CD4-positive, CD25-positive, alpha-beta regulatory T cell (primary cell): ENCODE measurements at regions not wholly inside any gene's neighbourhood (a gene's known extent, or its start where the extent isn't known, plus 50 kb on each side); places are given as distances from the start of the nearest gene placed in this dataset.

Experiments
- ATAC-seq, 2 donors: fragments of 150-1000 bp; cut with Tn5 transposase; one replicate each; pipeline ENCODE4 v1.10.0; 2021; ENCODE audit warnings: low read depth in 2 of 2, moderate number of reproducible peaks in 2 of 2, moderate library complexity in 1 of 2
- DNase-seq, 3 donors: peaks; one replicate each; pipeline versions ENCODE4 v3.0.0 to v3.0.0-alpha.2; 2012 to 2022; ENCODE audit warnings: mixed read lengths in 1 of 3
- H3K27ac ChIP-seq: one replicate; pipeline ENCODE4 v1.7.0; 2013; ENCODE audit warnings: mild to moderate bottlenecking, low read length; ENCODE audit not compliant: insufficient read depth, poor library complexity, severe bottlenecking
- H3K27me3 ChIP-seq: one replicate; pipeline ENCODE4 v1.7.0; 2013; ENCODE audit warnings: low read length; ENCODE audit not compliant: control insufficient read depth, insufficient read depth
- H3K36me3 ChIP-seq: one replicate; pipeline ENCODE4 v1.7.0; 2013; ENCODE audit warnings: mild to moderate bottlenecking, low read length, moderate library complexity; ENCODE audit not compliant: control insufficient read depth, insufficient read depth
- H3K4me1 ChIP-seq: 2 replicates; pipeline ENCODE4 v1.7.0; 2013; ENCODE audit warnings: mild to moderate bottlenecking, low read length; ENCODE audit not compliant: insufficient read depth, control insufficient read depth, poor library complexity, severe bottlenecking
- H3K4me3 ChIP-seq: one replicate; pipeline ENCODE4 v1.7.0; 2013; ENCODE audit warnings: low read depth, mild to moderate bottlenecking, low read length, moderate library complexity
- H3K9me3 ChIP-seq, 2 experiments: 1 replicate in 1 of 2; 2 replicates in 1 of 2; pipeline ENCODE4 v1.7.0; 2013; ENCODE audit warnings: low read length in 2 of 2, mild to moderate bottlenecking in 1 of 2, moderate library complexity in 1 of 2; ENCODE audit not compliant: control insufficient read depth in 2 of 2
- H3K27ac Mint-ChIP-seq, 3 donors: one replicate each; pipeline ENCODE4 v1.8.0; 2020 to 2022; ENCODE audit warnings: mild to moderate bottlenecking in 3 of 3, mixed read lengths in 3 of 3, moderate library complexity in 2 of 3
- H3K27me3 Mint-ChIP-seq: one replicate; pipeline ENCODE4 v1.8.0; 2022; ENCODE audit warnings: mild to moderate bottlenecking, mixed read lengths
- H3K36me3 Mint-ChIP-seq: one replicate; pipeline ENCODE4 v1.8.0; 2020; ENCODE audit warnings: mixed read lengths
- H3K4me1 Mint-ChIP-seq, 4 donors: one replicate each; pipeline ENCODE4 v1.8.0; 2020 to 2022; ENCODE audit warnings: mixed read lengths in 4 of 4, mild to moderate bottlenecking in 1 of 4
- H3K4me3 Mint-ChIP-seq, 4 donors: one replicate each; pipeline ENCODE4 v1.8.0; 2020 to 2022; ENCODE audit warnings: mild to moderate bottlenecking in 4 of 4, mixed read lengths in 4 of 4, moderate library complexity in 3 of 4
- H3K9me3 Mint-ChIP-seq, 7 donors: one replicate each; pipeline ENCODE4 v1.8.0; 2020 to 2022; ENCODE audit warnings: mixed read lengths in 7 of 7, mild to moderate bottlenecking in 3 of 7, moderate library complexity in 2 of 7

DNA sequence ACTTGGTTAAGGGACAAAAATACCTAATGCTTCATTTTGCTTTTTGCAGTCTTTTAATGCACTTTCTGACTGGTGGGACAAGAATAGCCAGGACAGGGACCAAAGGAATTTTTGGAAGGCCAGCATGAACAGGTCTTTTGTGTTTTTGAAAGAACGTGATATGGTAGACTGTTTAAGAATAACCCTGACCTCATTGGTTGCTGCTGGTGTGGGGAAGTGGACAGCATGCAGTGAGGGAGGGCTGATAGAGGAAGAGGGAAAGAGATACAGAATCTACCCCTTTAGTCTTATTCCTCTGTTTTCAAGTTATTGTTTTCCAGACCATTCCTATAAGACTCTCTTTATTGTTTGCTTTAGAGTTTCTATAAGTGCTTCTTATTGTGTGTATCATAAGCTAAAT lies 816.2 kb downstream of the CDH11 start:
- no peaks in the 10 kb centered on the region for H3K27me3 Mint-ChIP-seq
- H3K4me3 Mint-ChIP-seq = no peak overlapping the region

DNA sequence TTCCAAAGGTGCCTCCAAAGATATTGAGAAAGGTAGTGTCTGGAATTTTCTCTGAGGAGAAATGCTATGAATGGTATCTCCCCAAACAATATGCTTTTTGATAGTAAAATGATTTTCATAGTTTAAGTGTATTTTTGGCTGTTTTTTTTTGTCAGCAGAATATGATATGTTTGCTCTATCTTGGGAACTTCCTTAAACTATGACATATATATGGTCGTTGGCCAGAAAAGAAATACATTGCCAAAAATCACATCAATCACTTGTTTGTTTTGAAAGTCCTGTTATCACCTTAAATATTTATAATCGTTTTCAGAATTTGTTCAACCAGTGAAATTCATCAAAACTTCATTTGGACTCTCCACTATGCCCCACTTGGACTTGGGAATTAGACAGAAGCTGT lies 816.9 kb downstream of the CDH11 start:
- Histone ChIP-seq H3K4me3 (no peak overlapping the region), H3K36me3 (no peaks in the 10 kb centered on the region), H3K27me3 (no peaks in the 10 kb centered on the region), H3K27ac (no peak overlapping the region), H3K4me1 (no peaks in the 10 kb centered on the region), H3K9me3 (peaks cover 2 to 19% of the 10 kb centered on the region in 2 experiments)
- H3K4me3 Mint-ChIP-seq = no peak overlapping the region
- H3K36me3 Mint-ChIP-seq = no peaks in the 10 kb centered on the region
- H3K9me3 Mint-ChIP-seq = peaks cover 0 to 30% (median 10%) of the 10 kb centered on the region in 7 donors
- H3K27me3 Mint-ChIP-seq = no peaks in the 10 kb centered on the region
- DNase-seq = no peak
- no peak overlapping the region for H3K27ac Mint-ChIP-seq
- no peaks in the 10 kb centered on the region for H3K4me1 Mint-ChIP-seq
- no peak for ATAC-seq

More for the DNA sequence above, 816.2 kb downstream of the CDH11 start:
- Histone ChIP-seq H3K27me3 (no peaks in the 10 kb centered on the region), H3K27ac (no peak overlapping the region), H3K36me3 (no peaks in the 10 kb centered on the region), H3K4me1 (no peaks in the 10 kb centered on the region), H3K9me3 (peaks cover 2 to 19% of the 10 kb centered on the region in 2 experiments), H3K4me3 (no peak overlapping the region)
- no peak for DNase-seq
- no peak for ATAC-seq
- Mint-ChIP-seq H3K27ac (no peak overlapping the region), H3K36me3 (no peaks in the 10 kb centered on the region), H3K9me3 (peaks cover 0 to 32% (median 10%) of the 10 kb centered on the region in 7 donors), H3K4me1 (no peaks in the 10 kb centered on the region)

DNA sequence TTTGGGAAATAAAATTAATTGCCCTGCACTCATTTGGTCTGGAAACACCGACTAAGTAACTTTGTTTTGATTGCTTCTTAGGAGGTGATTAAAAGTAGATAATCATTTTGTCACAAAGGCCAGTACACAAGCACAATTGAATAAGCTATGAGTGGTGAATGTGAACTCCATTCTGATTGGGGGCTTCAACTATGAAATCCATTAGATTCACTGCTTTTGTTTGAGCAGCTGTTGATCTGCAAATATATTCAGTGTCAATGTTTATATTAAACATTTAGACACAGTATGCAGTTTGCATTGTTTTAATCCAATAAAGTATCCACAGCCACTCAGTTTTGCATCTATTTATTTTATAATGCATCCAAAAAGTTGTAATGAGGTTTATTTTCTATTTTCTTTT lies 817.5 kb downstream of the CDH11 start:
- DNase-seq (no peak), ATAC-seq (no peak)
- Histone ChIP-seq H3K4me1 (no peaks in the 10 kb centered on the region), H3K4me3 (no peak overlapping the region), H3K27ac (no peak overlapping the region), H3K27me3 (no peaks in the 10 kb centered on the region), H3K36me3 (no peaks in the 10 kb centered on the region), H3K9me3 (peaks cover 2 to 19% of the 10 kb centered on the region in 2 experiments)
- H3K4me1 Mint-ChIP-seq = no peaks in the 10 kb centered on the region
- no peak overlapping the region for H3K27ac Mint-ChIP-seq
- peaks cover 0 to 24% (median 8%) of the 10 kb centered on the region in 7 donors for H3K9me3 Mint-ChIP-seq
- H3K4me3 Mint-ChIP-seq = no peak overlapping the region
- no peaks in the 10 kb centered on the region for H3K36me3 Mint-ChIP-seq
- H3K27me3 Mint-ChIP-seq = no peaks in the 10 kb centered on the region

DNA sequence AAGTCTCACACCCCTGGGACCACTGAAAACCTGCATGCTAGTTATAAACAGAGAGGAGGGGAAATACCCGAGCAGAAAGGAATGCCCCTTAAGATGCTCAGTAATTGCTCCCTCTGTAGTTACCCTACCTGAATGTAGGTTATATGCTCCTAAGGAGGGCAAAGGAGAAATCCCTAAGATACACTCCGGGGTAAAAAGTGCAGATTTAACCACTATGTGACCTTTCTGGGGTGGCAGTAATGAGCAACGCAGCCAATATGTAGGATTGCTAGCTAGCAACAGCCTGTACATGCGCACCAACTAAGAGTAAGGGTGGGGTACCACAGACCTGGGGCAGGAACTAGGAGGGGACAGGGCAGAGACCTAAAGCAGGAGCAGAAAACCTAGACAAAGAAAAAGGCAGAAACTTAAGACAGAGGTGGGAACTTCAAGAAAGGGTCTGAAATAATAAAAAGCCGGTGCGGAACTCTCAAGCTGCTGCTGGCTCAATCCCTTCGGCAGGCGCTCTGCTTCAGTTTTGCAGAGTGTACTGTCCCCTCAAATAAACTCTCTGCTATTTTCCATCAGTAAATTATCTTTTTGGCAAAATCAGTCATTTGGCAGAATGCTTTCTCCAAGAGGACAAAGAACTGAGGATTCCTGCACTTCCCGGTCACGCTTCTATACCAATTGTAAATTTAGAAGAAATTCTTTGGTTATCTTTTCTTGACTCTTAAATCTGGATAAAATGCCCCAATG lies 823.8 kb downstream of the CDH11 start:
- H3K4me3 ChIP-seq = no peak overlapping the region
- ATAC-seq (no peak), DNase-seq (no peak)
- H3K9me3 ChIP-seq = peaks cover 0 to 25% of the 10 kb centered on the region in 2 experiments
- Mint-ChIP-seq H3K27ac (no peak overlapping the region), H3K4me3 (no peak overlapping the region), H3K9me3 (peaks cover 4 to 34% (median 11%) of the 10 kb centered on the region in 7 donors), H3K36me3 (no peaks in the 10 kb centered on the region), H3K27me3 (no peaks in the 10 kb centered on the region), H3K4me1 (no peaks in the 10 kb centered on the region)
- no peaks in the 10 kb centered on the region for H3K27me3 ChIP-seq
- no peaks in the 10 kb centered on the region for H3K36me3 ChIP-seq
- no peak overlapping the region for H3K27ac ChIP-seq
- no peaks in the 10 kb centered on the region for H3K4me1 ChIP-seq

DNA sequence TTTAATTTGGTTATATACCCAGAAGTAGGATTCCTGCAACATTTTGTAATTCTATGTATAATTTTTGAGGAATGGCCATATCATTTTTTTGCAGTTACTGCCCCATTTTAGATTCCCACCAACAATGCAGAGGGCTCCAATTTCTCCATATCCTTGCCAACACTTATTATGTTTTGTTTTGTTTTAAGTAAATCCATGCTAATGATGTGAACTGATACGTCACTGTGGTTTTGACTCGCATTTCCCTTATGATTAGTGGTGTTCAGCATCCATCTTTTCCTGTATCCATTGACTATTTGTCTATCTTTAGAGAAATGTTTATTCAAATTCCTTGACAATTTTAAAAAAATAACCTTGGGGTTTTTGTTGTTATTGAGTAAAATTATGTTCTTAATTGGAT lies 826.4 kb downstream of the CDH11 start:
- ATAC-seq (no peak), DNase-seq (no peak)
- H3K4me3 ChIP-seq = no peak overlapping the region
- no peaks in the 10 kb centered on the region for H3K4me1 ChIP-seq
- no peaks in the 10 kb centered on the region for H3K4me1 Mint-ChIP-seq
- no peak overlapping the region for H3K4me3 Mint-ChIP-seq
- no peaks in the 10 kb centered on the region for H3K36me3 Mint-ChIP-seq
- no peaks in the 10 kb centered on the region for H3K36me3 ChIP-seq
- peaks cover 6 to 33% (median 16%) of the 10 kb centered on the region in 7 donors for H3K9me3 Mint-ChIP-seq
- peaks cover 0 to 31% of the 10 kb centered on the region in 2 experiments for H3K9me3 ChIP-seq
- H3K27ac ChIP-seq = no peak overlapping the region
- no peak overlapping the region for H3K27ac Mint-ChIP-seq
- no peaks in the 10 kb centered on the region for H3K27me3 ChIP-seq
- H3K27me3 Mint-ChIP-seq = no peaks in the 10 kb centered on the region

DNA sequence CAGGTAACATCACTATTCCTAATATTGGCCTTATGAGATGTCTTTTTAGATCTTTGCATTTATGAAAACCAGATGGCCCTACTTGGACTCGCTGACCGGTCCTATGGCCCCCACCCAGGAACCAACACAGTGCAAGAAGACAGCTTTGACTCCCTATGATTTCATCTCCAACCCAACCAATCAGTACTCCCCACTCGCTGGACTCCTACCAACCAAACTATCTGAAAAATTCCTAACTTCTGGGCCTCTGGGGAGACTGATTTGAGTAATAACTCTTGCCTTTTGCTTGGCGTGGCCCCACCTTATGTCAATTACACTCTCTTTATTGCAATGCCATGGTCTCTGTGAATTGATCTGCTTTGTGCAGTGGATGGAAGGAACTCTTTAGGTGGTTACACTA lies 828.9 kb downstream of the CDH11 start:
- Histone ChIP-seq H3K4me1 (no peaks in the 10 kb centered on the region), H3K27me3 (no peaks in the 10 kb centered on the region), H3K27ac (no peak overlapping the region), H3K36me3 (no peaks in the 10 kb centered on the region), H3K9me3 (peaks cover 0 to 22% of the 10 kb centered on the region in 2 experiments), H3K4me3 (no peak overlapping the region)
- no peaks in the 10 kb centered on the region for H3K4me1 Mint-ChIP-seq
- peaks cover 4 to 25% (median 20%) of the 10 kb centered on the region in 7 donors for H3K9me3 Mint-ChIP-seq
- H3K36me3 Mint-ChIP-seq = no peaks in the 10 kb centered on the region
- ATAC-seq (no peak), DNase-seq (no peak)
- no peaks in the 10 kb centered on the region for H3K27me3 Mint-ChIP-seq
- H3K27ac Mint-ChIP-seq = no peak overlapping the region
- no peak overlapping the region for H3K4me3 Mint-ChIP-seq

DNA sequence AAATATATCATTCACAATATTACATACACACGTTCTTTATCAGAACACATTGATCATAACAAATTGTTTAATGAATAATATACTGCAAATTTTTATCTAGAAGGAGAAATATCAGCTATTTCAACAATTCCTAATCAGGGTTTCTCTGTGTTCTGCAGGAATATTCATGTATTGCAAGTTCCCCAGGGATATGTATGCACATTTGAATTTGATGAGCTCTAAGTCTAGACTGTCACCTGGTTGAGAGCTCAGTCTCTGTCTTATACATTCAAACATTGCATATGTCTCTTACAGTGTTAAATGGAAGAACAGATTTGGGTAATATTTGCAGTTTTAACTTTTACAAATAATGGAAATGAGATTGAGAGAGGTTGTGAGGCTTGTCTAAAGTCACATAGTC lies 829.7 kb downstream of the CDH11 start:
- DNase-seq (no peak), ATAC-seq (no peak)
- H3K27ac ChIP-seq = no peak overlapping the region
- Mint-ChIP-seq H3K4me3 (no peak overlapping the region), H3K27ac (no peak overlapping the region), H3K9me3 (peaks cover 4 to 22% (median 14%) of the 10 kb centered on the region in 7 donors), H3K36me3 (no peaks in the 10 kb centered on the region), H3K27me3 (no peaks in the 10 kb centered on the region), H3K4me1 (no peaks in the 10 kb centered on the region)
- no peaks in the 10 kb centered on the region for H3K36me3 ChIP-seq
- peaks cover 0 to 14% of the 10 kb centered on the region in 2 experiments for H3K9me3 ChIP-seq
- no peaks in the 10 kb centered on the region for H3K4me1 ChIP-seq
- H3K27me3 ChIP-seq = no peaks in the 10 kb centered on the region
- no peak overlapping the region for H3K4me3 ChIP-seq

DNA sequence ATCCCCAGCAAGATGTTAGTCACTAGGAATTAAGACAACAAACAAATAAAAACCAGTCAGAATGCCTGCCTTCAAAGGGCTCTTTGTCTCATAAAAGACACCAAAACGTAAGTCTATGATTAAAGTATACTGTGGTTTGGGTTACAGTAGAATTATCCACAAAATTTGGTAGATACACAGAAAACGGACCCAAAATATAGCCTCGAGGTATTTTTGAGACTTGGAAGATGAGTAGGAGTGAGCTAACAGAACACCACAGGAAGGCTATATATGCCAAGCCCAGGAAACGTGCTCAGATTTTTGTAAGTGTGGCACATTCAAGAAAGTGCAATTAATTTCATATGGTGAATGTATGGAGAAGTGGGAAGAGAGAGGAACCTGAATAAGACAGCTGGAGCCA lies 831.4 kb downstream of the CDH11 start:
- Histone ChIP-seq H3K4me1 (no peaks in the 10 kb centered on the region), H3K27me3 (no peaks in the 10 kb centered on the region), H3K9me3 (peaks cover 0 to 18% of the 10 kb centered on the region in 2 experiments), H3K27ac (no peak overlapping the region), H3K36me3 (no peaks in the 10 kb centered on the region), H3K4me3 (no peak overlapping the region)
- H3K27me3 Mint-ChIP-seq = no peaks in the 10 kb centered on the region
- DNase-seq (no peak), ATAC-seq (no peak)
- H3K4me1 Mint-ChIP-seq = no peaks in the 10 kb centered on the region
- no peak overlapping the region for H3K4me3 Mint-ChIP-seq
- no peak overlapping the region for H3K27ac Mint-ChIP-seq
- H3K36me3 Mint-ChIP-seq = no peaks in the 10 kb centered on the region
- peaks cover 2 to 20% (median 12%) of the 10 kb centered on the region in 7 donors for H3K9me3 Mint-ChIP-seq
